ENCODE measurements at regions not wholly inside any gene's neighbourhood (a gene's known extent, or its start where the extent isn't known, plus 50 kb on each side); places are given as distances from the start of the nearest gene placed in this dataset.

GRCh38 chr3:139281522-139282196 is 62.2 kb upstream of the MRPS22 start:
- H3K27me3 Mint-ChIP-seq (ENCODE audit: insufficient read depth) = peaks cover 2% of the 10 kb centered on the region

GRCh38 chr3:139283301-139283700 is 60.5 kb upstream of the MRPS22 start:
- Histone ChIP-seq H3K27ac (ENCODE audit: low read depth, low read length) (no peak overlapping the region), H3K4me3 (ENCODE audit: low read length) (no peak overlapping the region), H3K4me1 (ENCODE audit: control insufficient read depth, insufficient read depth, low read length) (no peaks in the 10 kb centered on the region), H3K27me3 (ENCODE audit: control insufficient read depth, insufficient read depth, low read length, poor library complexity, severe bottlenecking) (no peaks in the 10 kb centered on the region), H3K9ac (ENCODE audit: extremely low read depth, low read length, poor library complexity, severe bottlenecking) (no peak overlapping the region), H3K36me3 (ENCODE audit: control insufficient read depth, insufficient read depth, low read length) (no peaks in the 10 kb centered on the region), H3K9me3 (ENCODE audit: control insufficient read depth, low read length) (no peaks in the 10 kb centered on the region)
- Mint-ChIP-seq H3K36me3 (ENCODE audit: low read depth) (no peaks in the 10 kb centered on the region), H3K27me3 (ENCODE audit: insufficient read depth) (peaks cover 2% of the 10 kb centered on the region), H3K9me3 (peaks cover 5% of the 10 kb centered on the region), H3K27ac (no peak overlapping the region), H3K4me3 (no peak overlapping the region), H3K4me1 (no peaks in the 10 kb centered on the region)
- DNase-seq = no peak
- 87 to 96% methylated on average over 4 of the region's 4 CpGs for WGBS, 2 experiments (ENCODE audit: insufficient coverage in 1 of 2, insufficient read length in 1 of 2)
- no peak for TF ChIP-seq CTCF (conservative IDR thresholded peaks at IDR 0.05)

More at GRCh38 chr3:139281522-139282196, 62.2 kb upstream of the MRPS22 start:
- no peaks in the 10 kb centered on the region for H3K9me3 ChIP-seq (ENCODE audit: control insufficient read depth, low read length)
- peaks cover 6% of the 10 kb centered on the region for H3K9me3 Mint-ChIP-seq
- H3K36me3 ChIP-seq (ENCODE audit: control insufficient read depth, insufficient read depth, low read length) = no peaks in the 10 kb centered on the region
- 88 to 89% methylated on average over 14 to 16 of the region's 16 CpGs for whole genome bisulfite sequencing, 2 experiments (ENCODE audit: insufficient coverage in 1 of 2, insufficient read length in 1 of 2)
- H3K36me3 Mint-ChIP-seq (ENCODE audit: low read depth) = no peaks in the 10 kb centered on the region
- H3K4me1 Mint-ChIP-seq = no peaks in the 10 kb centered on the region
- TF ChIP-seq CTCF (conservative IDR thresholded peaks at IDR 0.05) = no peak
- H3K4me1 ChIP-seq (ENCODE audit: control insufficient read depth, insufficient read depth, low read length) = no peaks in the 10 kb centered on the region
- no peak overlapping the region for H3K27ac Mint-ChIP-seq
- no peak overlapping the region for H3K4me3 Mint-ChIP-seq
- H3K4me3 ChIP-seq (ENCODE audit: low read length) = no peak overlapping the region
- DNase-seq = no peak
- H3K27ac ChIP-seq (ENCODE audit: low read depth, low read length) = no peak overlapping the region
- no peaks in the 10 kb centered on the region for H3K27me3 ChIP-seq (ENCODE audit: control insufficient read depth, insufficient read depth, low read length, poor library complexity, severe bottlenecking)
- no peak overlapping the region for H3K9ac ChIP-seq (ENCODE audit: extremely low read depth, low read length, poor library complexity, severe bottlenecking)

- no peaks in the 10 kb centered on the region for H3K27me3 ChIP-seq (ENCODE audit: control insufficient read depth, insufficient read depth, low read length, poor library complexity, severe bottlenecking)
- no peaks in the 10 kb centered on the region for H3K4me1 ChIP-seq (ENCODE audit: control insufficient read depth, insufficient read depth, low read length)
- H3K9ac ChIP-seq (ENCODE audit: extremely low read depth, low read length, poor library complexity, severe bottlenecking) = no peak overlapping the region
- no peak for TF ChIP-seq CTCF (conservative IDR thresholded peaks at IDR 0.05)
- no peak overlapping the region for H3K4me3 ChIP-seq (ENCODE audit: low read length)
- Mint-ChIP-seq H3K4me3 (no peak overlapping the region), H3K36me3 (ENCODE audit: low read depth) (no peaks in the 10 kb centered on the region), H3K4me1 (no peaks in the 10 kb centered on the region), H3K27ac (no peak overlapping the region), H3K9me3 (no peaks in the 10 kb centered on the region), H3K27me3 (ENCODE audit: insufficient read depth) (peaks cover 2% of the 10 kb centered on the region)
- no peaks in the 10 kb centered on the region for H3K9me3 ChIP-seq (ENCODE audit: control insufficient read depth, low read length)
- H3K27ac ChIP-seq (ENCODE audit: low read depth, low read length) = no peak overlapping the region
- WGBS, 2 experiments (ENCODE audit: insufficient coverage in 1 of 2, insufficient read length in 1 of 2) = 90 to 95% methylated on average over 2 to 4 of the region's 4 CpGs
- no peak for DNase-seq
- no peaks in the 10 kb centered on the region for H3K36me3 ChIP-seq (ENCODE audit: control insufficient read depth, insufficient read depth, low read length)
Measured at GRCh38 chr3:139284221-139284620, 59.6 kb upstream of the MRPS22 start.
